COLO668 (cell line): ENCODE measurements at regions not wholly inside any gene's neighbourhood (a gene's known extent, or its start where the extent isn't known, plus 50 kb on each side); places are given as distances from the start of the nearest gene placed in this dataset.

ENCODE experiments used
- DNase-seq: peaks from one replicate; lab custom pipeline; 2025; ENCODE audit not compliant: unreplicated experiment; lab: John Stamatoyannopoulos, UW

DNA sequence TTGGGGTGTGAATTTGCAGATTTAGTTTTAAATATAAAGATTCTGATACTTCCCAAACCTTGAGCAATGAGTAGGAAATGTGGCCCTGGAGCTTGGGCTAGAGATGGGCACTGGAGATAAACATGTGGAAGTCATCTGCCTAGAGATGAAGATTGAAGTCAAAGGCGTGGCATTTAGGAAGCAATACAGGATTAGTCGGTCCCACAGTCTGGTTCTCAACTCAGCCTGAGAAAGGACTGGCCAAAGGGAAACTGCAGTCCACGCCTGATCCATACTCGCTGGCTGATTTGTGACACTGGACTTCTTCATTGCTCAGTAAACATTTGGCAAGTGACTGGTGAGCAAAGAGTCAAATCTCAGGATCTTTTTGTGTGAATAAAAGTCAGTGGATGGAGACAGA lies 268.2 kb upstream of the ATP2B1 start:
- no peak for DNase-seq

DNA sequence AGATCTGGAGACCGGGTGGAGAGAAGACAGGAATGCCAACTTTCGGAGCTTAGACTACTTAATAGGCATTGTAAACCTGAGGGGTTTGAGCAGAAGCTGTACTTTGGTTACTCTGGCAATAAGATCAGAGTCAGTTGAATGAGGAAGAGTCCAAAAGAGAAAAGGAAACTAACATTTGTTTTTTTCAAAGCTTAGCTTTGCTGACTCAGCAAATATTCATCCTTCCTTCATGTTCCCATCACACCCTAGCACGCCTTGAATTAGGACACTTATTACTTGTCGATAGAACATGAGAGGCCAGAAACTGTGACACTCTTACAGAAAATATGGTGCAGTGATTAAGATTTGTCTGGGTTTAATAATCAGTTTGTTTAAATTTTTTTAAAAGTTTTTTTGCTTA lies 266.9 kb upstream of the ATP2B1 start:
- no peak for DNase-seq

GRCh38 chr12:89971880-89972279 lies 263.2 kb upstream of the ATP2B1 start:
- DNase-seq: no peak

GRCh38 chr12:89970722-89971121 lies 262.1 kb upstream of the ATP2B1 start:
- DNase-seq: no peak

DNA sequence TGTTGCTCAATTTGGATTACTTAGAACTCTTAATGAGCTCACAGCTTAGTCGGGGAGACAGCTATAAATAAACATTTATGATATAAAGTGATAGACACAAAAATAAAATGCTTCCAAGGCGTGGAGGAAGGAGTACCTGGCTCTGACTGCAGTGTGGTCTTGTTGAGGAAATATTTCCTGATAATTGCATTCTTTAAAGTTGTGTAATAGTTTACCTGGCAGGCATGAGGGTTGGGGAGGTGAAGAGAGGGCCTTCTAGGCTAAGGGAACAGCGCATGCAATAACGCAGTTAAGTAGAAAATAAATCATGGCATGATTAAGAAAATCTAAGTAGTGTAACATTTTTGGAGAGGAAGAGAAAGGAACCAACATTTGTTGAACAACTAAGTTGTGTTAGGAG lies 260.5 kb upstream of the ATP2B1 start:
- DNase-seq: no peak

DNA sequence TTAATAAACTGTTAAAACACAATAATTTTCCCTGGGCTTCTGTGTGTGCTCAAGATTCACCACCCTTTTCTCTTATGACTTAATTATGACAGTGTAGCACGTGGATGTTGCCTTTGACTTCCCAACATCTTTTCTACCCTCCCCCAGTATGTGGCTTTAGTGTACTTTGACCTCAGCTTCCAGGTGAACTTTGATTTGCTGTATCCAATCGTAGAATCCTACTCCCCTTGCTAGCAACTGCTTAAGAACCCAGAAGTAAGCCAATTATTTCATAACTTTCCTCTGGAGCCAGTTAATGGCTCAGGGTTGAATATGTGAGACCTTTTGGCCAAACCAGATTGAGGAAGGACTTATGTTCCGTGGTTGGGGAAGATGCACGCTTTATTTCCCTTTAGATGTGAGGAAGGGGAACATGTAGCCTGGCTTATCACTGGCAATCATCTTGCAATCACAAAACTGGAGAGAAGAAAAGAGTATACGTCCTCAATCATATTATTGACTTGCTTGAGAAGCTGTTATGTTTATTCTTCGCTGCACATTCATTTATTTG lies 259.6 kb upstream of the ATP2B1 start:
- no peak for DNase-seq

DNA sequence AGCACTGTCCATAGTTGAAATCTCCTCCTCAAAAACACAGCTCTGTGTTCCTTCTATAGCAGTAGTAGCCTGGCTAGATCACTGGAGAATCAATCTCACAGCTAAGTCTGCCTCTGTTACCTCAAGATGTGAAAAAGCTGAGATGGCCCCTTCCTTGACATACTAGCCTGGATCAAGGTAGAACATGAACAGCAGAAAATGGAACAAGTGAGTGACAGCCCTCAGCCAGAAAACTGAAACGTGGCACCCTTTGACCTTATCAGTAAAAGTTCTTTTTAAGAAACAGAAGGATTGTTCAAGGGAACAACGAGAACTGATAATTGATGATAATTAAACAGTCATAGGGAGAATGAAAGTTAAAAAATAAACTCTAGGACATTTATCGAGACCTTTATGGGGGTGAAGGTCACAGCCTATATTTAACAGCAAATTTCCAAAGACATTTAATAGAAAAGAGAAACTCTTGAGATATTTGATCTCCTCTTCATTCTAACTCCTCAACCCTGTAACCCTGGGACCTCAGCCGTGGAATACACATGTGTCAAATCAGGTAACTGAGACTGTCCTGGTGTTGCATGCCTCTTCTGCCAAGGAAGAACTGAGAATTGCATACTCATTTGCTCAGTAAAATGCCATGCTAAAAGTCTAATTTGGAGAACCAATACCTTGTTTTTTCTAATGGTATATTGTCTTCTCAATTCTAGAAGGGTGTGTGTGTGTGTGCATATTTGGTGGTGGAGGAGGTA lies 258.0 kb upstream of the ATP2B1 start:
- no peak for DNase-seq

GRCh38 chr12:89965993-89966392 lies 257.4 kb upstream of the ATP2B1 start:
- no peak for DNase-seq

GRCh38 chr12:89962648-89963047 lies 254.0 kb upstream of the ATP2B1 start:
- no peak for DNase-seq

GRCh38 chr12:89960607-89961394 lies 252.2 kb upstream of the ATP2B1 start:
- DNase-seq: no peak

- no peak for DNase-seq
Observed at GRCh38 chr12:89960011-89960507, 251.4 kb upstream of the ATP2B1 start.

DNA sequence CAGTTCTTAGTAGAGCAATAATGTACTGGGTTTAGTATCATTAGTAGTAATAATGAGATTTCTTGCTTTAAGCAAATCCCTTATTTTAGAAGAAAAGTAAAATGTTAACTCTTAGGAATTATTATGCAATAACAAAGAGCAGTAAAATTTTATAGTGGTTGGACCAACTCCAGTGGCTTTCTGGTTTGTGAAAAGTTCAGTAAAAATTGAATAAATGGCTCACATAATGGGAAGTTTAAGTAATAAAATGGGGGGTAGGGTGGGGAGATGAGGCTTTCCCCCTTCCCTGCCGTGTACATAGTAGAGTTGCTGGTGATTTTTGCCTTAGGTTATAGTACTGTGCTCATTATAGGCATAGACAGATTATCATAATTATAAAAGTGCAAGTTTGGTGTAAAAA lies 250.5 kb upstream of the ATP2B1 start:
- no peak for DNase-seq

GRCh38 chr12:89954259-89954658 lies 245.6 kb upstream of the ATP2B1 start:
- DNase-seq: no peak

- no peak for DNase-seq
Observed at GRCh38 chr12:89951694-89952060, 243.0 kb upstream of the ATP2B1 start.

DNA sequence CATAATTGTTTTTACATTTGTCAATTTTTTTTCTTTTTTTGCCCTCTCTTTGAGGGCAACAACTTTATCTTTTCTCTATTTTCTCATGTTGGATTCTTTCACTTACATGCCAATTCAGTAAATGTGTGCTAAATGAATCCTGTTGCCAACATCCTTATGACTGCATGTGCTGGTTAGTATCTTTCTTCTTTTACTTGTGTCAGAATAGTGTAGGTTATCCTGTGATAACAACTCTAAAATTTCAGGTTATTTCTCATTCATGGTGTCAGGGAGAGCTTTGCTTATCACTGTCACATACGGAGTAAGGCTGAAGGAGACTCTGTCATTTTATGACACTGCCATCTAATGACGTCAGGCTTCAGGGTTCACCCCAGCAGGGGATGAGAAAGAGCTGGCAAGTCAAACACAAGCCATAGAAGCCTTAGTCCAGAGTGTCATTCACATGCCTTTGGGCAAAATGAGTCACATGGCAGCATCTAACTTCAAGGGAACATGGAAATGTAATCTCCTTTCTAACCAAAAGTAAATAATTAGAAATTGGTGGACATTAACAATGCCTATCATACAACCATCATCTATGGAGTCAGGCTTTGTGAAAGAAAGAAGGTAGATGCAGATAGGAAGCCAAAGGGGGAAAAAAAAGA lies 242.5 kb upstream of the ATP2B1 start:
- peak; percentile 11 for DNase-seq

DNA sequence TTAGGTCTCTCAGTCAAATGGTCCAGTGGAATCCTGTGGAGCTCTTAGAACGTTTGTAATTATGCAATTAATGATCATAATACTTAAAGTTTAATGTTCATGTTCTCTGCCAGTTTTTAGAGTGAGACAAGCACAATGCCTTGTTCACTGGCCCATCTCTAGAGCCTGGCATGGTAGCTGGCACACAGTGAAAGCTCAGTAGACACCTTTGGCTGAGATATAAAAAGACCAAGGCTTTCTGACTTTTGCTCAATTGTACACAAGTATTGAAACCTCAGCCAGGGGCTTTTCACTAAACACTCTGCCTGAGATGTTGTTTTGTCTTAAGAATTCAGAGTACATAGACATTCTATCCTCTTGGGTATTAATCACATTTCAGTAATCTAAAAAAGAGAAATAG lies 241.8 kb upstream of the ATP2B1 start:
- no peak for DNase-seq

GRCh38 chr12:89949457-89950195 lies 241.0 kb upstream of the ATP2B1 start:
- no peak for DNase-seq

DNA sequence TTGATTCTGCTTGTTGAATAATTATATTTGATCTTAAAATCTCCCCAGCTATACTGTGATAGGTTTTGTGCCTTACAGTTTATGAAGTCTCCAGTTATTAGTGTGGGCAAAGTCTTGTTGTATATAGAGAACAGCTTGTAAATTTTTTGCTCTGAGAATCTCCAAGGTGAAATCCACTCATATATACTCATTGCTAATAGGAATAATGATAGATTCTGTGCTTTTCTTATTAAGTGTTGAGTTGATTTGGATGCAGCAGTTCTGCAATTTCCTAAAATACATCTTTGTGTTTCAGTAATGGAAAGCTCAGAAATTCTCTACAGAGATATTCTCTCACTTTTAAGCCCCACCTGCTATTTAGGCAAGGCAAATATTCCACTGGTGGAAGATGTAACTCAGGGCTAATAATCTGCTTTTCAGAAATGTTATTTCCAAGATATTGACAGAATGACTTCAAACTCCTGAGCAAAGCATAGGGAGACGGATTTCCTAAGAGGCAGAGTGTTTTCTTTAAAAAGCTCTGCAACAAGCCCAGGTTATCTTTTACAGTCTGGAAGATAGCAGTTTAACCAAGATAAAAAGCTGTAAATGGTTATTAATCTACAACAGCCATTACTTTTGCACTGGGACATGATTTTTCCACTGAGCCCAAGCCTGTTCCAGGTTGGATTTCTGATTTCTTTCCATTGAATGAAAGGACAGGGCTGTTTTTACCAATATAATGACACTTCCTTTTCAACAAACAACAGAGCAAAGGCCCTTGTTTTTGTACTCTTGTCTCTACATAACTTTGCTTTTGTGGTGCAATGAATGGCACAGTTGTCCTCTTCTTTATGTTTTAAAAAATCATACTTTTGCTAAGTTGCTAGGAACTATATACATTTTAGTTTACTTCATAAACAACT lies 239.9 kb upstream of the ATP2B1 start:
- no peak for DNase-seq

- no peak for DNase-seq
Observed at GRCh38 chr12:89947437-89948270, 239.0 kb upstream of the ATP2B1 start.
